Retina (tissue), 1 donor: ENCODE measurements at regions not wholly inside any gene's neighbourhood (a gene's known extent, or its start where the extent isn't known, plus 50 kb on each side); places are given as distances from the start of the nearest gene placed in this dataset.
"Not testable (repeated sequence)": the region's sequence is repeated elsewhere in the genome, so short reads cannot be mapped to it uniquely, and the experiment has no call there.

Experiments used
- DNase-seq: peaks from one replicate; pipeline ENCODE4 v3.0.0-alpha.2; 2016

GRCh38 chr7:23887660-23888059 is 177.6 kb downstream of the STK31 start:
- DNase-seq, result no peak

- DNase-seq, result no peak
These were observed 178.9 kb downstream of the STK31 start for GRCh38 chr7:23888958-23889357.

- DNase-seq, result no peak
These were observed 179.5 kb downstream of the STK31 start for GRCh38 chr7:23889566-23889965.

GRCh38 chr7:23892019-23892418 is 182.0 kb downstream of the STK31 start:
- no peak for DNase-seq

GRCh38 chr7:23893176-23893941 is 183.3 kb downstream of the STK31 start:
- DNase-seq, result peak; percentile 76

GRCh38 chr7:23893942-23894891 is 184.2 kb downstream of the STK31 start:
- DNase-seq, result peak; percentile 10

- DNase-seq, result no peak
These were observed 185.0 kb downstream of the STK31 start for GRCh38 chr7:23894892-23895569.

GRCh38 chr7:23895666-23896096 is 185.7 kb downstream of the STK31 start:
- peak; percentile 19 for DNase-seq

- no peak for DNase-seq
These were observed 188.6 kb downstream of the STK31 start for GRCh38 chr7:23898619-23899018.

GRCh38 chr7:23904901-23905300 is 194.9 kb downstream of the STK31 start:
- DNase-seq, result not testable (repeated sequence)

- DNase-seq, result no peak
These were observed 197.0 kb downstream of the STK31 start for GRCh38 chr7:23907012-23907411.

GRCh38 chr7:23909426-23909825 is 199.4 kb downstream of the STK31 start:
- no peak for DNase-seq

- DNase-seq, result no peak
These were observed 202.0 kb downstream of the STK31 start for GRCh38 chr7:23912065-23912464.

GRCh38 chr7:23913016-23913415 is 203.0 kb downstream of the STK31 start:
- no peak for DNase-seq

GRCh38 chr7:23915236-23915635 is 205.2 kb downstream of the STK31 start:
- DNase-seq, result no peak

GRCh38 chr7:23918286-23918685 is 208.3 kb downstream of the STK31 start:
- no peak for DNase-seq

- DNase-seq, result no peak
These were observed 208.8 kb downstream of the STK31 start for GRCh38 chr7:23918856-23919255.

GRCh38 chr7:23925088-23925487 is 215.1 kb downstream of the STK31 start:
- peak; percentile 24 for DNase-seq

GRCh38 chr7:23927709-23928417 is 217.8 kb downstream of the STK31 start:
- DNase-seq, result peak; percentile 17

- peak; percentile 68 for DNase-seq
These were observed 218.4 kb downstream of the STK31 start for GRCh38 chr7:23928418-23928775.

GRCh38 chr7:23930312-23930711 is 220.3 kb downstream of the STK31 start:
- no peak for DNase-seq

GRCh38 chr7:23931633-23932032 is 221.6 kb downstream of the STK31 start:
- DNase-seq, result no peak

- DNase-seq, result no peak
These were observed 228.2 kb downstream of the STK31 start for GRCh38 chr7:23938215-23938614.
